Femur (tissue), 1 donor: ENCODE measurements at regions not wholly inside any gene's neighbourhood (a gene's known extent, or its start where the extent isn't known, plus 50 kb on each side); places are given as distances from the start of the nearest gene placed in this dataset.

Experiments used
- DNase-seq: peaks from one replicate; pipeline ENCODE4 v3.0.0-alpha.2; 2017

GRCh38 chr2:2890246-2890645 lies 487.4 kb downstream of the EIPR1 start:
- no peak for DNase-seq

GRCh38 chr2:2889646-2890045 lies 488.0 kb downstream of the EIPR1 start:
- DNase-seq: no peak

GRCh38 chr2:2889141-2889540 lies 488.5 kb downstream of the EIPR1 start:
- no peak for DNase-seq

GRCh38 chr2:2887772-2888387 lies 489.7 kb downstream of the EIPR1 start:
- no peak for DNase-seq

GRCh38 chr2:2886922-2887321 lies 490.7 kb downstream of the EIPR1 start:
- DNase-seq: no peak

GRCh38 chr2:2881499-2881898 lies 496.1 kb downstream of the EIPR1 start:
- DNase-seq: no peak

GRCh38 chr2:2880938-2881337 lies 496.7 kb downstream of the EIPR1 start:
- no peak for DNase-seq

GRCh38 chr2:2879781-2880180 lies 497.8 kb downstream of the EIPR1 start:
- no peak for DNase-seq

GRCh38 chr2:2879071-2879470 lies 498.5 kb downstream of the EIPR1 start:
- no peak for DNase-seq

GRCh38 chr2:2877427-2877826 lies 500.2 kb downstream of the EIPR1 start:
- DNase-seq: no peak

GRCh38 chr2:2876331-2877221 lies 501.0 kb downstream of the EIPR1 start:
- DNase-seq: no peak

- no peak for DNase-seq
These were observed 501.8 kb downstream of the EIPR1 start for GRCh38 chr2:2875831-2876230.

GRCh38 chr2:2875296-2875695 lies 502.3 kb downstream of the EIPR1 start:
- no peak for DNase-seq

- no peak for DNase-seq
These were observed 502.8 kb downstream of the EIPR1 start for GRCh38 chr2:2874805-2875204.

GRCh38 chr2:2874341-2874740 lies 503.3 kb downstream of the EIPR1 start:
- no peak for DNase-seq

- DNase-seq: no peak
These were observed 504.2 kb downstream of the EIPR1 start for GRCh38 chr2:2873450-2873811.

GRCh38 chr2:2872713-2873449 lies 504.7 kb downstream of the EIPR1 start:
- no peak for DNase-seq

GRCh38 chr2:2872309-2872617 lies 505.4 kb downstream of the EIPR1 start:
- no peak for DNase-seq

GRCh38 chr2:2871480-2872308 lies 505.9 kb downstream of the EIPR1 start:
- DNase-seq: no peak

- DNase-seq: no peak
These were observed 507.5 kb downstream of the EIPR1 start for GRCh38 chr2:2870106-2870505.

GRCh38 chr2:2869553-2869952 lies 508.1 kb downstream of the EIPR1 start:
- no peak for DNase-seq

- no peak for DNase-seq
These were observed 509.5 kb downstream of the EIPR1 start for GRCh38 chr2:2868085-2868484.

- no peak for DNase-seq
These were observed 510.1 kb downstream of the EIPR1 start for GRCh38 chr2:2867397-2867979.
